ENCODE measurements at regions not wholly inside any gene's neighbourhood (a gene's known extent, or its start where the extent isn't known, plus 50 kb on each side); places are given as distances from the start of the nearest gene placed in this dataset.

DNA sequence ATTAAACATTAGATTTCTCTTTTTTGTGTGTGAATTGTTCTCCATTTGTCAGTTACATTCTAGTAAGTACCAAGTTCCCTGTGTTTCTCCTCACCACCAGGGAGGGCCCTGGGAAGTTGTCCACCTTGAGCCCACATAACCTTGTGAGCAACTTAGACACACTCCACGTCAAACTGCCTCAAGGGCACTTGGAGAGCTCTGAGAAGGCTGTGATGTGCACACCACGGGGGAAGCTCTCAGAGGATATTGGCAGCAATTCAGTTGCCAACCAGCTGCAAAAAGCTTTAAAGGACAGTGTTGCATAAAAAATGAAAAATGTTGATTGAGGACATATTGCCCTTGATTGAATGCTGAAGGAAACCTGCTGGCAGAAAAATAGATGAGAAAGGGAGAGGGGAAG is 743.6 kb downstream of the RNF144A start:
- Mint-ChIP-seq H3K27ac (no peak overlapping the region), H3K4me1 (no peaks in the 10 kb centered on the region), H3K36me3 (ENCODE audit: low read depth) (no peaks in the 10 kb centered on the region), H3K4me3 (no peak overlapping the region), H3K27me3 (ENCODE audit: low read depth) (no peaks in the 10 kb centered on the region), H3K9me3 (peaks cover 13% of the 10 kb centered on the region)
- TF ChIP-seq, protein P1, sequence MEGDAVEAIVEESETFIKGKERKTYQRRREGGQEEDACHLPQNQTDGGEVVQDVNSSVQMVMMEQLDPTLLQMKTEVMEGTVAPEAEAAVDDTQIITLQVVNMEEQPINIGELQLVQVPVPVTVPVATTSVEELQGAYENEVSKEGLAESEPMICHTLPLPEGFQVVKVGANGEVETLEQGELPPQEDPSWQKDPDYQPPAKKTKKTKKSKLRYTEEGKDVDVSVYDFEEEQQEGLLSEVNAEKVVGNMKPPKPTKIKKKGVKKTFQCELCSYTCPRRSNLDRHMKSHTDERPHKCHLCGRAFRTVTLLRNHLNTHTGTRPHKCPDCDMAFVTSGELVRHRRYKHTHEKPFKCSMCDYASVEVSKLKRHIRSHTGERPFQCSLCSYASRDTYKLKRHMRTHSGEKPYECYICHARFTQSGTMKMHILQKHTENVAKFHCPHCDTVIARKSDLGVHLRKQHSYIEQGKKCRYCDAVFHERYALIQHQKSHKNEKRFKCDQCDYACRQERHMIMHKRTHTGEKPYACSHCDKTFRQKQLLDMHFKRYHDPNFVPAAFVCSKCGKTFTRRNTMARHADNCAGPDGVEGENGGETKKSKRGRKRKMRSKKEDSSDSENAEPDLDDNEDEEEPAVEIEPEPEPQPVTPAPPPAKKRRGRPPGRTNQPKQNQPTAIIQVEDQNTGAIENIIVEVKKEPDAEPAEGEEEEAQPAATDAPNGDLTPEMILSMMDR (IDR thresholded peaks at IDR 0.05; ENCODE audit: unreplicated experiment in 3 of 3), result no peak

DNA sequence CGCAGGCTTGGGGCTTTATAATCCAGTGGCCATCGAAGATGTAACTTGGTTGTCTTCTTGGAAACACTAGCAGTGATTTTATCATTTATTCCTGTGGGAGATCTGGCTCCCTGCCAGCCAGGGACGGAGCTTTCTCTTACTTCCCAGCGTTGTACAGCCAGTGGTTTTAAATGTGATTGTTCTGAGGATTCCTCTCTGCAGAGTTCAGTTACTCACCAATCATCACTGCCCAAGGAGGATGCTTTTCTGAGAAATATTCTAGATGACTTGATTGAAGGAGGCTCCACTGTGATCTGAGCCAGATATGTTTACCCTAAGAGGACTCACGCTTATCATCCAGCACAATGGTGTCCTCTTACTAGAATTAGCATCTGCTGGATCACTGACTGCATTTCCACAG is 744.3 kb downstream of the RNF144A start:
- Mint-ChIP-seq H3K4me1 (no peaks in the 10 kb centered on the region), H3K36me3 (ENCODE audit: low read depth) (no peaks in the 10 kb centered on the region), H3K9me3 (peaks cover 13% of the 10 kb centered on the region), H3K27ac (no peak overlapping the region), H3K4me3 (no peak overlapping the region), H3K27me3 (ENCODE audit: low read depth) (no peaks in the 10 kb centered on the region)
- TF ChIP-seq, protein P1 (IDR thresholded peaks at IDR 0.05; ENCODE audit: unreplicated experiment in 3 of 3), result no peak

DNA sequence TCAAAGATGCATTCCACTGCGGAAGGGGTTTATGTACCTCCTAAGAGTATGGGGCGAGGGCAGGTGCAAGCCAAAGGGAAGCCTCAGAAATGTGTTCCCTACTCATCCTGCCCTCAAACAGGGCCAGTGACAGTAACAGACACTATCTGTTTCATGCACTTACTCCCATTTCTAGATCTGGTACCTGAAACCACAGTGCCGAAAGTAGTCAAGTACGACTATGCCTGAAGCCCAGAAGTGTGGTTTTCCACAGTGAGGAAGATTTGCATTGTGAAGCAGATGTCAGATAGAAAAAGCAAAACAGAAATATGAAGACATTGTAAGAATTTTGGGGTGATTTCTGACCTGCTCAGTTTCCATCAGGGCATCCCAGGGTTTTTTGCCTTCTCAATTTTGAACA is 748.7 kb downstream of the RNF144A start:
- Mint-ChIP-seq H3K27me3 (ENCODE audit: low read depth) (no peaks in the 10 kb centered on the region), H3K9me3 (no peaks in the 10 kb centered on the region), H3K4me1 (peaks cover 9% of the 10 kb centered on the region), H3K27ac (no peak overlapping the region), H3K36me3 (ENCODE audit: low read depth) (no peaks in the 10 kb centered on the region), H3K4me3 (no peak overlapping the region)
- TF ChIP-seq, protein P1 (IDR thresholded peaks at IDR 0.05; ENCODE audit: unreplicated experiment in 3 of 3), result no peak

DNA sequence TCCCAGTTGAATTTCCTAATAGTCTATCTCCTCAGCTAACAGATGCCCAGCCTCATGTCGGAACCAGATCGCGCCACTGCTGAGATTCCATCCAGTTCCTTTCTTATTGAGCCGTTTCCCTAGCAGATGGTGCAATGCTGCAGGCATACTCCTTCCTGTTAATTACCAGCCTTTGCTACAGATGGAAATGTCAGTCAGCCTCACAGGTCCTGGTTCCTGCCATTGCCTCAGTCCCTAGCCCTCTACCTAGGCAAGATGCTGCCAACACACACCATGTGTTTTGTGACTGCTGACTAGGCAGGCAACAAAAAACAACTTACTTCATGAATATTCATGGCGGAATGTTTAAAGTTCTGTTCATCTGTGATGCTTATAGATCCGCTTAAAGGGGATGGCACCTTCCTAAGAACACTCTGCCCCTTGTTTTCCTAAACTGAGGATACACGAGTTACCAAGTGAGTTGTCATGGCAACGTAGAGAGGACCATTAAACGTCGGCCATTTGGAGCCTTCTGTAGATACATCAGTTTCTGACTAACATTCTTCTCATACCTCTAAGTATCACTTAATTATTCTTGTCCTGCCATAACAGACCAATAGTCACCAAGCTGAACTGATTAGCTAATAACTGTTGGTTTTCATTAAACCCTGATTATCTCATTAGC is 749.5 kb downstream of the RNF144A start:
- no peak overlapping the region for H3K4me3 Mint-ChIP-seq
- H3K4me1 Mint-ChIP-seq, result peaks cover 13% of the 10 kb centered on the region
- TF ChIP-seq, protein P1 (IDR thresholded peaks at IDR 0.05; ENCODE audit: unreplicated experiment in 3 of 3), result no peak
- H3K27ac Mint-ChIP-seq, result no peak overlapping the region
- no peaks in the 10 kb centered on the region for H3K36me3 Mint-ChIP-seq (ENCODE audit: low read depth)
- H3K9me3 Mint-ChIP-seq, result peaks cover 2% of the 10 kb centered on the region
- no peaks in the 10 kb centered on the region for H3K27me3 Mint-ChIP-seq (ENCODE audit: low read depth)

DNA sequence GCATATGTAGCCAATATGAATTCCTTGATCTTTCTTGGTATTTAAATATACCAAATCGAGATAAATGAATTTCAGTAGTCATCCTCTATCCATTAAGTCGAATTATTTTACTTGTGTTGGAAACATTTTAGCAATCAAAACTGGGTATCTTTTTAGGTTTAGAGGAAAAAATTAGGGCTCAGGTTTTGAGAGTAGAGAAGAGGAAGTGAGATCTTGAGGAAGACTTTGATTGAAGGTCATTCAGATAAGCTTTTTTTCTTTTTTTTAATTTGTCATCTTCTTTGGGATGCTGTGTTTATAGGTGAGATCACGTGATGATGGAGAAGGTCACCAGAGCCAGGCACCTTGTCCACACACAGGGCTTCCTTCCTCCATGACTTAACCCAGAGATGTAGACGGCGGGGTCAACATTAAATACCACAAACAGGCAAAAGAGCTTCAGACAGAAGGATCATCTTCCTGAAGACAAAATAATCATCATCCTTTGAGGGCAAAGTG is 750.1 kb downstream of the RNF144A start:
- Mint-ChIP-seq H3K36me3 (ENCODE audit: low read depth) (no peaks in the 10 kb centered on the region), H3K4me3 (no peak overlapping the region)
- TF ChIP-seq, protein P1 (IDR thresholded peaks at IDR 0.05; ENCODE audit: unreplicated experiment in 3 of 3), result no peak

More for the DNA sequence above, 750.1 kb downstream of the RNF144A start:
- Mint-ChIP-seq H3K27me3 (ENCODE audit: low read depth) (no peaks in the 10 kb centered on the region), H3K27ac (no peak overlapping the region), H3K9me3 (peaks cover 2% of the 10 kb centered on the region), H3K4me1 (peaks cover 13% of the 10 kb centered on the region)

All from nephron (organoid).